Gastroesophageal sphincter (tissue), 4 donors: ENCODE measurements at regions not wholly inside any gene's neighbourhood (a gene's known extent, or its start where the extent isn't known, plus 50 kb on each side); places are given as distances from the start of the nearest gene placed in this dataset.

Experiments used
- ATAC-seq: fragments of 150-250 bp; one replicate; pipeline ENCODE4 v1.9.1; 2016; ENCODE audit warnings: mild to moderate bottlenecking, moderate library complexity
- H3K27ac ChIP-seq, 4 donors: fragments of 200-600 bp; sonication (generic) in 3 of 4; 1 replicate in 3 of 4; 2 replicates in 1 of 4; pipeline ENCODE4 v1.5.1; 2016 to 2019
- H3K27me3 ChIP-seq: fragments of 200-600 bp; sonication (generic); one replicate; pipeline ENCODE4 v1.5.1; 2019
- H3K36me3 ChIP-seq, 2 donors: fragments of 200-600 bp; sonication (generic); one replicate each; pipeline ENCODE4 v1.5.1; 2019; ENCODE audit warnings: control low read depth in 1 of 2
- H3K4me1 ChIP-seq, 3 donors: fragments of 200-600 bp; sonication (generic); 1 replicate in 2 of 3; 2 replicates in 1 of 3; pipeline ENCODE4 v1.5.1; 2016 to 2019; ENCODE audit warnings: control low read depth in 2 of 3
- H3K4me3 ChIP-seq, 2 donors: fragments of 200-600 bp; sonication (generic); one replicate each; pipeline ENCODE4 v1.5.1; 2019; ENCODE audit warnings: mild to moderate bottlenecking in 1 of 2, moderate library complexity in 1 of 2
- H3K9me3 ChIP-seq, 3 donors: fragments of 200-600 bp; sonication (generic); one replicate each; pipeline ENCODE4 v1.5.1; 2017 to 2019; ENCODE audit warnings: control low read depth in 2 of 3
- CTCF ChIP-seq, 4 experiments: fragments of 200-600 bp in 2 of 4; fragments of 450-650 bp in 2 of 4; sonication (generic) in 1 of 4; IDR thresholded peaks; one replicate each; pipeline ENCODE4 v1.5.1; 2017 to 2019; ENCODE audit warnings: antibody characterized with exemption in 4 of 4, mild to moderate bottlenecking in 2 of 4, moderate library complexity in 2 of 4
- EP300 ChIP-seq: sonication (generic); formaldehyde crosslinking; IDR thresholded peaks from one replicate; pipeline ENCODE4 v1.6.1; 2017; ENCODE audit warnings: antibody characterized with exemption, mild to moderate bottlenecking
- POLR2A ChIP-seq, 2 donors: fragments of 450-650 bp; IDR thresholded peaks; one replicate each; pipeline ENCODE4 v1.6.1; 2017; ENCODE audit warnings: antibody characterized with exemption in 2 of 2, mild to moderate bottlenecking in 2 of 2, moderate library complexity in 1 of 2
- POLR2AphosphoS5 ChIP-seq: sonication (generic); formaldehyde crosslinking; IDR thresholded peaks from one replicate; pipeline ENCODE4 v1.6.1; 2017; ENCODE audit warnings: antibody characterized with exemption
- WGBS, 2 donors: methylation state at CpG; one replicate each; pipeline ENCODE4 v1.1.5; 2018; ENCODE audit warnings: low coverage in 1 of 2; 5-methylcytosine and 5-hydroxymethylcytosine counted together

GRCh38 chr20:12057778-12058177 lies 140.1 kb downstream of the BTBD3 start:
- no peaks in the 10 kb centered on the region for H3K27me3 ChIP-seq
- no peak overlapping the region for H3K27ac ChIP-seq
- H3K4me1 ChIP-seq, result no peaks in the 10 kb centered on the region
- peaks cover 0 to 9% (median 0%) of the 10 kb centered on the region in 3 donors for H3K9me3 ChIP-seq
- no peaks in the 10 kb centered on the region for H3K36me3 ChIP-seq
- no peak overlapping the region for H3K4me3 ChIP-seq
- WGBS, 2 donors, result 50 to 77% methylated on average over 5 to 6 of the region's 6 CpGs
- ATAC-seq, result no peak
- TF ChIP-seq POLR2A (IDR thresholded peaks at IDR 0.05) (no peak), EP300 (no peak), CTCF (IDR thresholded peaks at IDR 0.05) (no peak), POLR2AphosphoS5 (no peak)

- 95 to 100% methylated on average over 2 of the region's 4 CpGs for WGBS, 2 donors
- H3K9me3 ChIP-seq, result peaks cover 0 to 9% (median 0%) of the 10 kb centered on the region in 3 donors
- H3K4me1 ChIP-seq, result no peaks in the 10 kb centered on the region
- H3K27me3 ChIP-seq, result no peaks in the 10 kb centered on the region
- no peak overlapping the region for H3K4me3 ChIP-seq
- no peak for ATAC-seq
- no peak overlapping the region for H3K27ac ChIP-seq
- TF ChIP-seq POLR2AphosphoS5 (no peak), EP300 (no peak), POLR2A (IDR thresholded peaks at IDR 0.05) (no peak)
- no peaks in the 10 kb centered on the region for H3K36me3 ChIP-seq
Measured at GRCh38 chr20:12058216-12058615, 140.5 kb downstream of the BTBD3 start.

GRCh38 chr20:12061466-12061865 lies 143.8 kb downstream of the BTBD3 start:
- Histone ChIP-seq H3K27ac (no peak overlapping the region), H3K4me1 (no peaks in the 10 kb centered on the region), H3K27me3 (no peaks in the 10 kb centered on the region), H3K9me3 (peaks cover 0 to 9% (median 0%) of the 10 kb centered on the region in 3 donors), H3K36me3 (no peaks in the 10 kb centered on the region), H3K4me3 (no peak overlapping the region)
- no peak for ATAC-seq
- TF ChIP-seq POLR2A (IDR thresholded peaks at IDR 0.05) (no peak), CTCF (IDR thresholded peaks at IDR 0.05) (no peak), POLR2AphosphoS5 (no peak), EP300 (no peak)
- 70 to 100% methylated on average over 1 of the region's 1 CpG for WGBS, 2 donors

GRCh38 chr20:12063106-12063684 lies 145.5 kb downstream of the BTBD3 start:
- Histone ChIP-seq H3K4me3 (no peak overlapping the region), H3K9me3 (peaks cover 0 to 9% (median 0%) of the 10 kb centered on the region in 3 donors), H3K27me3 (no peaks in the 10 kb centered on the region), H3K27ac (no peak overlapping the region), H3K36me3 (no peaks in the 10 kb centered on the region), H3K4me1 (peaks cover 0 to 3% (median 0%) of the 10 kb centered on the region in 3 donors)
- no peak for TF ChIP-seq CTCF (IDR thresholded peaks at IDR 0.05)
- no peak for TF ChIP-seq EP300
- ATAC-seq, result no peak
- 78 to 88% methylated on average over 1 of the region's 1 CpG for WGBS, 2 donors

GRCh38 chr20:12064540-12064939 lies 146.8 kb downstream of the BTBD3 start:
- no peak overlapping the region for H3K27ac ChIP-seq
- TF ChIP-seq POLR2A (IDR thresholded peaks at IDR 0.05), result no peak
- no peak for TF ChIP-seq EP300
- TF ChIP-seq POLR2AphosphoS5, result no peak
- TF ChIP-seq CTCF (IDR thresholded peaks at IDR 0.05), result no peak
- peaks cover 0 to 4% (median 0%) of the 10 kb centered on the region in 3 donors for H3K9me3 ChIP-seq
- ATAC-seq, result no peak
- H3K4me3 ChIP-seq, result no peak overlapping the region
- H3K36me3 ChIP-seq, result no peaks in the 10 kb centered on the region
- H3K27me3 ChIP-seq, result no peaks in the 10 kb centered on the region
- peaks cover 0 to 7% (median 0%) of the 10 kb centered on the region in 3 donors for H3K4me1 ChIP-seq
- 80 to 87% methylated on average over 1 to 3 of the region's 5 CpGs for WGBS, 2 donors
